ENCODE measurements at regions not wholly inside any gene's neighbourhood (a gene's known extent, or its start where the extent isn't known, plus 50 kb on each side); places are given as distances from the start of the nearest gene placed in this dataset.

GRCh38 chr6:147016440-147016839 is 187.8 kb upstream of the STXBP5 start:
- Histone ChIP-seq H3K9me3 (ENCODE audit: control insufficient read depth in 4 of 4, low read length in 3 of 4) (no peaks in the 10 kb centered on the region), H3K9ac (ENCODE audit: low read depth in 1 of 2, low read length in 2 of 2) (no peak overlapping the region), H3K27ac (ENCODE audit: low read depth in 1 of 2, low read length in 2 of 2) (no peak overlapping the region), H3K36me3 (ENCODE audit: control insufficient read depth in 4 of 4, insufficient read depth in 3 of 4, low read depth in 1 of 4, low read length in 3 of 4) (no peaks in the 10 kb centered on the region), H3K27me3 (ENCODE audit: control insufficient read depth in 4 of 4, insufficient read depth in 4 of 4, low read length in 3 of 4) (no peaks in the 10 kb centered on the region), H3K4me1 (ENCODE audit: control insufficient read depth in 4 of 4, insufficient read depth in 4 of 4, low read length in 3 of 4) (no peaks in the 10 kb centered on the region), H3K4me3 (ENCODE audit: low read depth in 1 of 3, low read length in 3 of 3) (no peak overlapping the region)
- DNase-seq (ENCODE audit: low spot score) = no peak
- TF ChIP-seq SP1 (IDR thresholded peaks at IDR 0.05) = no peak
- no peak for TF ChIP-seq JUND (IDR thresholded peaks at IDR 0.05)
- 72% methylated on average over 3 of the region's 3 CpGs for WGBS

DNA sequence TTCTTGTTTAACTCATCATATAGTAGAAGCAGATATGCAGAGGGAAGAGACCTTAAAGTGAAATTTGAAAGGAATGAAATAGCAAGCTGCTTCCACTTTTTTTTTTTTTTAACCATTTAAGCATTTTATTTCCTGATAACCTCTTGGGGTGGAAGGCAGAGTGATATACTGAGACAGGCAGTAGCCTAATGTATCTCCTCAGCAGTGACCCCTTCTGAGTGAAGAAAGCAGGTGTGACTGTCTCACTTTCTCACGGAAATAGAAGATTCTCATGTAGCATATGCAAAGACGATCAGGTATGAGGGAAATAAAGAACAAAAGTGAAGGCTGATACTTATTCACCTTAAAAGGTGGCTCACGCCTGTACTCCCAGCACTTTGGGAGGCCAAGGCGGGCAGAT is 187.1 kb upstream of the STXBP5 start:
- 90% methylated on average over 4 of the region's 4 CpGs for WGBS
- no peak overlapping the region for H3K9ac ChIP-seq (ENCODE audit: low read depth in 1 of 2, low read length in 2 of 2)

DNA sequence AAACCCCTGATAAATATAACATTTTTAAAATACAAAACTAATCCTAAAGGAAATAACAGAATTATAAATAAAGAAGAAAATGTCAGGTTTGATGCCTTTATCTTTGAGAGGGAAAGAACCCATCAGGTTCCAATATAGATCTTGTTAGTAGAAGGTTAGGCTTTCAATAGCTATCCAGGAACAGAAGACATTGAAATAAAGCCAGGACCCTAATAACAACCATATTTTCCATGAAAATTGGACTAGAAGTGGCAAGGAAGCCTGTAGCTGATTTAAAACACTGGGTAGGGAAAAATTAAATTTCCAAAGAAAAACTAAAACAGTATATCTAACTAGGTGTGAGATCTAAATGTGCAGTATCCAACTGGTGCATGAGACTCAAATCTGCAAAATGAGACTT is 185.2 kb upstream of the STXBP5 start:
- Histone ChIP-seq H3K9me3 (ENCODE audit: control insufficient read depth in 4 of 4, low read length in 3 of 4) (no peaks in the 10 kb centered on the region), H3K9ac (ENCODE audit: low read depth in 1 of 2, low read length in 2 of 2) (no peak overlapping the region), H3K4me3 (ENCODE audit: low read depth in 1 of 3, low read length in 3 of 3) (no peak overlapping the region), H3K36me3 (ENCODE audit: control insufficient read depth in 4 of 4, insufficient read depth in 3 of 4, low read depth in 1 of 4, low read length in 3 of 4) (no peaks in the 10 kb centered on the region), H3K4me1 (ENCODE audit: control insufficient read depth in 4 of 4, insufficient read depth in 4 of 4, low read length in 3 of 4) (no peaks in the 10 kb centered on the region), H3K27ac (ENCODE audit: low read depth in 1 of 2, low read length in 2 of 2) (no peak overlapping the region), H3K27me3 (ENCODE audit: control insufficient read depth in 4 of 4, insufficient read depth in 4 of 4, low read length in 3 of 4) (no peaks in the 10 kb centered on the region)
- no peak for DNase-seq (ENCODE audit: low spot score)
- TF ChIP-seq, protein P1, sequence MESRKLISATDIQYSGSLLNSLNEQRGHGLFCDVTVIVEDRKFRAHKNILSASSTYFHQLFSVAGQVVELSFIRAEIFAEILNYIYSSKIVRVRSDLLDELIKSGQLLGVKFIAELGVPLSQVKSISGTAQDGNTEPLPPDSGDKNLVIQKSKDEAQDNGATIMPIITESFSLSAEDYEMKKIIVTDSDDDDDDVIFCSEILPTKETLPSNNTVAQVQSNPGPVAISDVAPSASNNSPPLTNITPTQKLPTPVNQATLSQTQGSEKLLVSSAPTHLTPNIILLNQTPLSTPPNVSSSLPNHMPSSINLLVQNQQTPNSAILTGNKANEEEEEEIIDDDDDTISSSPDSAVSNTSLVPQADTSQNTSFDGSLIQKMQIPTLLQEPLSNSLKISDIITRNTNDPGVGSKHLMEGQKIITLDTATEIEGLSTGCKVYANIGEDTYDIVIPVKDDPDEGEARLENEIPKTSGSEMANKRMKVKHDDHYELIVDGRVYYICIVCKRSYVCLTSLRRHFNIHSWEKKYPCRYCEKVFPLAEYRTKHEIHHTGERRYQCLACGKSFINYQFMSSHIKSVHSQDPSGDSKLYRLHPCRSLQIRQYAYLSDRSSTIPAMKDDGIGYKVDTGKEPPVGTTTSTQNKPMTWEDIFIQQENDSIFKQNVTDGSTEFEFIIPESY (IDR thresholded peaks at IDR 0.05) = no peak
- TF ChIP-seq GABPA (IDR thresholded peaks at IDR 0.05 in 1 of 2, conservative IDR thresholded peaks at IDR 0.05 in 1 of 2) = no peak
- TF ChIP-seq REST (IDR thresholded peaks at IDR 0.05) = no peak
- no peak for TF ChIP-seq NR2F2 (IDR thresholded peaks at IDR 0.05)
- no peak for TF ChIP-seq RXRA (IDR thresholded peaks at IDR 0.05)
- TF ChIP-seq HNF4G (IDR thresholded peaks at IDR 0.05) = no peak
- no peak for TF ChIP-seq TAF1 (conservative IDR thresholded peaks at IDR 0.05)
- TF ChIP-seq, protein P2, sequence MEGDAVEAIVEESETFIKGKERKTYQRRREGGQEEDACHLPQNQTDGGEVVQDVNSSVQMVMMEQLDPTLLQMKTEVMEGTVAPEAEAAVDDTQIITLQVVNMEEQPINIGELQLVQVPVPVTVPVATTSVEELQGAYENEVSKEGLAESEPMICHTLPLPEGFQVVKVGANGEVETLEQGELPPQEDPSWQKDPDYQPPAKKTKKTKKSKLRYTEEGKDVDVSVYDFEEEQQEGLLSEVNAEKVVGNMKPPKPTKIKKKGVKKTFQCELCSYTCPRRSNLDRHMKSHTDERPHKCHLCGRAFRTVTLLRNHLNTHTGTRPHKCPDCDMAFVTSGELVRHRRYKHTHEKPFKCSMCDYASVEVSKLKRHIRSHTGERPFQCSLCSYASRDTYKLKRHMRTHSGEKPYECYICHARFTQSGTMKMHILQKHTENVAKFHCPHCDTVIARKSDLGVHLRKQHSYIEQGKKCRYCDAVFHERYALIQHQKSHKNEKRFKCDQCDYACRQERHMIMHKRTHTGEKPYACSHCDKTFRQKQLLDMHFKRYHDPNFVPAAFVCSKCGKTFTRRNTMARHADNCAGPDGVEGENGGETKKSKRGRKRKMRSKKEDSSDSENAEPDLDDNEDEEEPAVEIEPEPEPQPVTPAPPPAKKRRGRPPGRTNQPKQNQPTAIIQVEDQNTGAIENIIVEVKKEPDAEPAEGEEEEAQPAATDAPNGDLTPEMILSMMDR (IDR thresholded peaks at IDR 0.05; ENCODE audit: low read depth, low read length, missing input control) = no peak
- no peak for TF ChIP-seq EGR1 (IDR thresholded peaks at IDR 0.05; ENCODE audit: low read depth in 2 of 2)
- no peak for TF ChIP-seq RAD21 (IDR thresholded peaks at IDR 0.05)
- TF ChIP-seq FOXA1 (IDR thresholded peaks at IDR 0.05) = no peak

More for the DNA sequence above, 187.1 kb upstream of the STXBP5 start:
- DNase-seq (ENCODE audit: low spot score) = no peak
- no peaks in the 10 kb centered on the region for H3K27me3 ChIP-seq (ENCODE audit: control insufficient read depth in 4 of 4, insufficient read depth in 4 of 4, low read length in 3 of 4)
- H3K27ac ChIP-seq (ENCODE audit: low read depth in 1 of 2, low read length in 2 of 2) = no peak overlapping the region
- no peak for TF ChIP-seq ATF3 (IDR thresholded peaks at IDR 0.05)
- TF ChIP-seq, protein P2 (IDR thresholded peaks at IDR 0.05; ENCODE audit: low read depth, low read length, missing input control) = no peak
- no peak overlapping the region for H3K4me3 ChIP-seq (ENCODE audit: low read depth in 1 of 3, low read length in 3 of 3)
- H3K4me1 ChIP-seq (ENCODE audit: control insufficient read depth in 4 of 4, insufficient read depth in 4 of 4, low read length in 3 of 4) = no peaks in the 10 kb centered on the region
- no peaks in the 10 kb centered on the region for H3K36me3 ChIP-seq (ENCODE audit: control insufficient read depth in 4 of 4, insufficient read depth in 3 of 4, low read depth in 1 of 4, low read length in 3 of 4)
- H3K9me3 ChIP-seq (ENCODE audit: control insufficient read depth in 4 of 4, low read length in 3 of 4) = no peaks in the 10 kb centered on the region
